GM18873 (cell line): ENCODE measurements at regions not wholly inside any gene's neighbourhood (a gene's known extent, or its start where the extent isn't known, plus 50 kb on each side); places are given as distances from the start of the nearest gene placed in this dataset.
"Not testable (repeated sequence)": the region's sequence is repeated elsewhere in the genome, so short reads cannot be mapped to it uniquely, and the experiment has no call there.

ENCODE experiments used
- ATAC-seq: cut with Tn5 transposase; IDR thresholded peaks from one replicate; pipeline ENCODE4 v1.9.1; 2021; ENCODE audit warnings: mild to moderate bottlenecking, moderate library complexity, moderate number of reproducible peaks; ENCODE audit not compliant: unreplicated experiment, low FRiP score

DNA sequence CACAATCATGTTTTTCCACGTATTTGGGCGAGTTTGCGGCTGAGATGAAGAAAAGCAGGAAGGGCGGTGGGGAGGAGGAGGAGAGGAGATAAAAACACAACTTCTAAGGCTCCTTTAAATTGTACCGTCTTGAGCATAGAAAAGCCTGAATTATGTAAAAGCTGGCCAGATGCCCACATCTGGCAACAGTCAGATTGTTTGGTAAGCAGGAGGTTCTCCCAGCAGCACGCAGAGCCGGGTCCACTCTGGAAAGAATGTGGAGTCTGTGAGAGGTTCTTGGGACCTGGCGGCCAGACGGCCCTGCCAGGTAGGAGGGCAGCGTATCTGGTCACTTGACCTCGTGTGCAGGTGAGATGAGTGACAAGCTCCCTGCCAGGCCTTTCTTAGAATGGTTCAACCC, 215.3 kb upstream of the APCDD1 start:
- ATAC-seq, result no peak

DNA sequence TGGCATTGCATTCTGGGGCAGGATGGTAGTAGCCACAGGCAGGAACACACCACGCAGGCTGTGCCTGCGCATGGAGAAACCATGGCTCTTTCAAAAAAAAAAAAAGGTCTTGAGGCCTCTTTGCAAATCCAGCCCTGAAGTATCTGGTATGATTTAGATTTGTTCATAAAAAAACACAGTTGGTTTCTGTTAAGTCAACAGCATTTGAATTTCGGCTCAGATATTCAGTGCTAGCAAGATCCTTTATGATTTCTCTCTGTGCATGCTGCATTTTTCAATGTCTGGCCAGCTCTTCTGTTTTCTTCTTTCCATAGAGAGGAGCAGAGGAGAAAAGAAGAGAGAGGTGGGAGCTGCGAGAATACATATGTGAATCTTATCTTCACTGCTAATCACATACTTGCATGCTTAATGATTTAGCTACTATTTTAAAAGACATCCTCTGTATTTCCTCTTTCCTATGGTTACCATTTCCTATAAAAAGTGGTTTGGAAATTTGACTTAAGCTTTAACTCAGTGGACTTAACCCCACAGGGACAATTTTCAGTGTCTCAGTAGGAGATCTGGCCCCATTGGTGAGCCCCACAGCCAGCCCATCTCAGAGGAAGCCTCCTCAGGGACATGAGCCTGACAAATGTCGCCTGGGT, 214.3 kb upstream of the APCDD1 start:
- ATAC-seq, result no peak

DNA sequence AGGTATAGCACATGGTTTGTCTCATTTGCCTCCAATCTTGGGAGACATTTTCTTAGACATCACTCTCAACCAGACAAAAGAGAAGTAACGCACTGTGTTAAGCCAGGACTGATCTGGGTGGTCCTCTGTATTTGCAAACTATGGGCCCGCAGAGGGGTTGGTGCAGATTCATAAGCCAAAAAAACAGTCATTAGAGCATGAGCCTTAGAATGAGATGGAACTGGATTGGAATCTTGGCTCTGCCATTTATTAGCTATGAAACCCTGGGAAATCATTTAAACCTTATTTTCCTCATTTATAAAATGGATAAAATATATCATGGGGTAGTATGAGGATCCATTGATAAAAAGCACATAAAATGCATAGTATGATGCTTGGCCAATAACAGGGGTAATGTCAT, 213.5 kb upstream of the APCDD1 start:
- ATAC-seq, result no peak

DNA sequence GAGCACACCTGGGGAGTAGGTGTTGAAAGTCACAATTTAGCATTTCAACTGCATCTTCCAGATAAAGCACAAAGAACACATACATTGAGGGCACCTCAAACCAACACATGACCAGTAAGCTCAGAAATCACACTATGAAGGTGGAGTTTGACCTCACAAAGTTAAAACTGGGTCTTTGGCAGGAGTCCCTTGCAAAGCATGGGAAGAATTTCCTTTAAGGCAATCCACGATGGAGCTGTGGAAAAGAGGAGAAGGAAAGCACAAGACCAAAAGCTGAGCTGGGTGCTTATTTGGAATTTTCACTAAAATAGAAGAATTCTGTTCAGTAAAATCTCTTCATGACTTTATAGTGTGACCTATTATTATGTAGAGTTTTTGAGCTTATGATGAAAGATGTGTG, 212.9 kb upstream of the APCDD1 start:
- no peak for ATAC-seq

DNA sequence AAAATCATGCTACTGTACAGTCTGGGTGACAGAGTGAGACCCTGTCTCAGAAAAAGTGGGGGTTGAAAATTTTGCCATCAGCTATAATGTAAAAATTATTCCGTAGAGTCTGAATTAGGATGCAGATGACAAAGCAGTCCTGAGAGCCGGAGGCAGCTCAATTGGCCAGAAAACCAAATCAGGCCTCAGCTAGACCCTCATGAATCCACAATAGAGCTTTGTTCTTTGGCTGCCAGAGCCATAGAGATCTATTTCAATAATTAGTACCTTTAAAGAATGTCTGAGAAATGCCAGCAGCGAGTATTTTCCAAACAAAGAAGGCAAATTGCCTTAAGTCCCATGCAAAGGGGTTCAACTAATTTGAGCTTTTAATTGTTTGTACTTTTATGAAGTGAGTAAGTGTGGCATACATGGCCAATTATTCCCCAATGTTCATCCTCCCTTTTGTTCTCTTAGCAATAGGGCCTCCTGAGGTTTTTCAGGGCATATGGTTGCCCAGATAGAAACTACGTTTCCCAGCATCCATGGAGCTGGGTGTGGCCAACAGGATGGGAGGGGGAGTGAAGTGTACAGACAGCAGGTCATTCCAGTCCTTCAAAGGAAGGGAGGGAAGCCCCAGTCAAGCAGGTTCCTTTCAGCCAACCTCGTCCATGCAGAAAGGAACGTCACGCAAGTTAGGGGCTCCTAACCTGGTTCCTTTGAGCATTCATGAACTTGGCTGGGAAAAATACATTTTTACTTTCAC, 211.3 kb upstream of the APCDD1 start:
- no peak for ATAC-seq

DNA sequence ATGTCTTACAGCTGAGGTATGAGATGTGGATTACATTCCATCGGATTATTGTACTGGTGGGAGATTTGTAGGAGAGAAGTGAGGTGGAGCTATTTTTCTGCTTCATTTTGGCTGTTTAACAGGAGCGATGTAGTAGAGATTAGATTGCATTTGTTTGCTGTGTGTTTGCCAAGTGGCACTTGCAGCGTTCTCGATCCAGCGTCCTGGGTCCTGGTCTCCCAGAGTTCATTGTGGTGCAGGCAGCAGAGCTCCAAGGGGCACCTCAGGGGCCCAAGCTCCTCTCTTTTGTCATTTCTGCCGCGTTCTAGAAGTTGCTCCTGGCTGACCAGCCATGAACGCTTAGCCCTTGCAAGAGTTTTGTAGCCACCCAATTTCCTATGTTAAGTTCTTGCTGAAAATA, 210.1 kb upstream of the APCDD1 start:
- ATAC-seq, result no peak

DNA sequence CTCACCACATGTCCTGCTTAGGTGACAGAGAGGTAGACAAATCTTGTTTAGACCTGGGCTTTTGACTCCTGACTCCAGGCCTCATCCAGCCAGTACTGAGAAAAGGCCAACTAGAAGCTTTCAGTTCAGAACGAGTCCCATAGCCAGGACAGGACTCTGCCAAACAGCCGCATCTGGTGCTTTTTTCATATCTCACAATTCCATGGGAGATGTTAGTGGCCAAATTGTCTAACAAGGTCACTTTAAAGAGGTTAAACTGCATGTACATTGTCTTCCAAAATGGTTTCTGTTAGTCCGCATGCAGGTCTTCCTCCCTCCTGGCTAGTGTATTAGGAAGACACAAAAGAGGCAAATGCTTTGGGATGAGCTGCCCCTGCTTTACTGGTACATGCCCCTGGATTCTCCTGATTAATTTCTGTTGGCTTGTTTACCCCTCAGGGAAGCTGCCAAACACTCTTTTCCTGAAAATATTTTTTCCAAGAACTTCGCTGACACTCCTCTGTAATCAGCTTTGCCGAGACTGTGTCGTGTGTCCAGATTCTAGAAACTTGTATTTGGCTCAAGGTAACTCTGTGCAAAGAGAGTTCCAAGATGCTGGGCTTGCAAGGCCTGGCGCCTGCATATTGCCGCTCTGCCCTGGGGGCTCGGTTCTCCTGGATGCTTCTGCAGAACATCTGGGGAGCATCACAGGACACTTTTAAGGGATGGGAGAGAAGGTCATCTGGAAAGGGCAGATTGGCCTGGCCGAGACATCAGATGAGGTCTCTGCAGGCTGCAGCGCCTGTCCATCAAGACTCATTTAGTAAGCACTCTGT, 209.2 kb upstream of the APCDD1 start:
- no peak for ATAC-seq

DNA sequence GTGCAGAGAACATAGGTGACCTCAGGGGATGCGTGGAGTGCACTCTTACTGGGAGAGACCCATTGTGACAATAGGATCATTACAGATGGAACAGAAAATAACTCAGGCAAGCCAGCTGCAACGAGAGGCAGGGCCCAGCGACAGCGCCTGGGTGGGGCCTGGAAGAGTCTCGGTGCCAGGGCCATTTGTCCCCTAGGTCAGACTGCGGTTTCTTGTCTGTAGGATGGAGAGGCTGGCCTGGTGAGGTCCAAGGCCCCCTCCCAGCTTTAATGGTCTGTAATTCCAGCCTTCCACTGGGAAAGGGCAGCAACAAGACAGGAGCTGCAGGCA, 208.6 kb upstream of the APCDD1 start:
- no peak for ATAC-seq

DNA sequence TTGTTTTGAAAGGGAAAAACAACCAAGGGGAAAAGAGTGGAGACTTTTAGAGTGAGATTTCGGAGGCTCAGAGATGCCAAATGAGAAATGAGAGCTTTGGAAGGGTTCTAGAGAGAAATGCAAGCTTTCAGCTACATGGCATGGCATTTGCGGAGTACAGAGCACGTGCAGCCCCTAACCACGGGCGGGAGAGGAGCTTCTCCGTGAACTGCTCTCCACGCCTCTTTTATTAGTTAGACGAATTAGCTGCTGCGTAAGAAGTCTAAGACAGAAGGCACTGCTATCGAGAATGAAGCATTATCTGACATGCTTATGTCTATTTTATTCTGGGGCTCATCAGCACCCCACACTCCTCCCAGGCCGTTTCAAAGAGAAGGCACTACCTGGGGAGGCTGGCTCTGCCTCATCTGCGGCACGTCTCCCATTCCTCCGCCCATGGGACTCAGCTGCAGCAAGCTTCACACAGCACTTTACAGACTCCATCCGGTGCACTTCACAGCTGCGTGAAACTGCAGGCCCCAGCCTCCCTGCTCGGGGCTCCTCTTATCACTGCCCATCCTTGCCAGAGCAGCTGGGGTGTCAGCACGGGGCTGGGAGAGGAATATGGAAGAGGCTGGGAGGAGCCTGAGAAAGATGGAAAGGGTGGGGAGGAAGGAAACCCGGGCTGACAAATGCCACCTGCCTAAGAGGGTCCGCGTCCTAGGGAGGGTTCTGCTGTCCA, 207.3 kb upstream of the APCDD1 start:
- no peak for ATAC-seq

DNA sequence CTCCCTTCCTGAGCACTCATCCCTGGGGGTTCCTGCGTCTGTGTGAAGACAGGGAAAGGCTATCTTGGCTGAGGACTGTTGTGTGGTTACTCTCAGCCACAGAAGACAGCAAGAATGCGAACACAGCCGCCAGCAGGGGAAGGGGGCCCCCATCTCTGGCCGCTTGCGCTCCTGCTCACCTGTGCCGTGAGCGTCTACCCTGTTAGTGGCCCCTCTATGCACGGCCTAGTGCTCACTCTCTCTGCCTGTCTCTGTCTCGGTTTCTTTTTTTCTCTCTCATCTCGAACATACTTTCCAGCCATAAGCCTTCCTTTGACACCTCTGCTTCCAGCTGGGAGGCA, 206.7 kb upstream of the APCDD1 start:
- no peak for ATAC-seq

DNA sequence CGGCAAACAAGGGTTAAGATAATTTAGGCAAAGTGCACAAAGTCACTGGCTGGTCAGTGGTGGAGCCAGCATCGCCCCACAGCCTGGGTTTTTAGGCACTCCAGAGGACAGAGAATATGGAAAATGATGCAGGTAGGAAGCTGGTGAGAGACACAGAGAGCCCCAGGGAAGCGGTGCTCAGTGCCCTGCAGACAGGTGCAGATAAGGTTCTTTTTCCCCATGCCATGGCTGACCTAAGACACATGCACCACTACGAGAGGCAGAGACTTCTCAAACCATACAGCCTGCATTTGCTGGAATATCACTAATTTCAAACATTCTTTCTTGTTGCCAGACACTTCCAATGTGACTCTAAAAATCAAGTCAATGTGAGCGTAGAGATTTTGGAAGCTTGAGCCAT, 205.7 kb upstream of the APCDD1 start:
- no peak for ATAC-seq

DNA sequence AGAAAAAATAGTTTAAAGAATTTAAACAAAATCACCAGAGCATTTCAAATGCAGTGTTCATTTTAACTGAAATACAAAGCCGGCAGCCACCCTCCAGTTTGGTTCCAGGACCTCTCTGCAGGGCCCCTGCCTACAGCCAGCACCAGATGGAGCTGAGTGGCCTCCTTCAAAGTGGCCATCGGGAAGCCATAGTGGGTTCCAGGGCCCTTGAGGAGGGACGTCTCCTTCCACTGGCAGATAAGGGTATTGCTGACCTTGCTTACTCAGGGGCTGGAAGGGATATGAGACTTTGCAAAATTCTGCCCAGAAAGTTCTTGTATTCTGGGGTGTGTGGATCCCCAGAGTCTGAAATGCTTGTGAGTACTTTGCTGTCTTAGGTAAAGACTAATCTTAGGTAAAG, 205.2 kb upstream of the APCDD1 start:
- ATAC-seq, result no peak

DNA sequence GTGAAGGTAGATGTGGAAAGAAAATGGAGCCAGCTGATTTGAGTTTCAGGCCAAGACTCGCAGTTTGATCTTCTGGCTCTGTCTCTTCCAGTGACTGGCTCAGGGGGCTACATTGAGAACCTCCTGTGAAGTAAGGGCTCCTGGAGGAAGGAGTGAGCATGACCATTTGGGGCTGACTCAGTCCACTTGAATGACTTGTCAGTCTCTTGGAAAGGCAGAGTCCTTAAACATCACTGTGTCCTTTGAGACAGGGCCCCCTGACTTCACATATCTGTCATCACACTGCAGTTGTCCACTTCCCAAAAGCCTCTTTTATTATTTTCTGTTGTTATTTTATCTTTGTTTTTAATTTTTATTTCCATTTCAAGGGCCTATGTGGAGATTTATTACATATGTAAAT, 204.6 kb upstream of the APCDD1 start:
- ATAC-seq, result no peak

DNA sequence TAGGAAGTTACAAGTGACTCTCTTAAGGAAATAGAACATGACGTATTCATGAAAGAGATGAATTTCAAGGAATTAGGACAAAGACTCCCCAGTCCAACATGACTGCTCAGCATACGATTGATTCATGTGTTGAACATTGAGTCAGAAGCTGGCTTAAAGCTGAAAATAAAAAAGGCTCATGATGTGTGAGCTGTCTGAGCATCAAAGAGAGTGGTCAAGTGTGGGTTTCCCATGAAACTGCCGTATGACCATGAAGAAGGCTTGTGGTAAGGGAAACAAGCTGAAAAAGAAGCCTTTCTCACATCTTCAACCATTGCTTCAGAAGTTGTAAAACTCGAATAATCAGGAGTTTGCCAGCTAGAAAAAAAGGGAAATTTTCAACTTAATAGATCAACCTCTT, 201.9 kb upstream of the APCDD1 start:
- ATAC-seq, result no peak

DNA sequence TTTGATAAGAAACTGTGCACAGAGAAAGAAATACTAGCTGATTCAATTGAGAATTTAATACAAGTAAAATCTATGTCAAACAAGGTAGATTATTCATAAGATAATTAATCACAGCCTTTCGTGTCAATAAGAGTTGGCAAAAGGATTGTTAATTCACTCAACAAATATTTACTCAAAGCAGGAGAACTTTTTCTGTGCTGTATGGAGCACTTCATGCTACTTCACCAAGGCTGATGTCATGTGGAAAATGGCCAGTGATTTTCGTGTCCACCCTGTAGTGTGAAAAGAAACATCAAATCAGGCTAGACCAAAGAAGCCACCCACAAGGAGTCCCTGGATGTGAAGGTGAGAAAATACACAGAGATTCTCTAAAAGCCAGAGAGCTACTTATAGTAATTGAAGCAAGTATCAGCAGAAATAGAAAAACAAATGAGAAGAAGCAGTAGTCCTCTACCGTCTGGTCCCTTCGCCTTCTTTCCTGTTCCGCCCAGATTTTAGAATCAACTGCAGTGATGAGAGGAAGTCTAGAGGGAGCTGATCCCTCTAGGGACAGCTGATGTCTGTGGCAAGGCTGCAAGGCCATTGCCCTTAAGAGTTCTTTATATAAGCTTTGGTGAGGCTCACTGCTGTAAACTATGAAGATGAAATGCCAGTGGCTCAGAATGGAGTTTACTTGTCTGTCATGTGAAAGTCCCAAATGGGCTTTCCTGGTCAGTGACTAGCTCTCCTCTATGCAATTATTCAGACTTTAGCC, 201.3 kb upstream of the APCDD1 start:
- ATAC-seq, result no peak

DNA sequence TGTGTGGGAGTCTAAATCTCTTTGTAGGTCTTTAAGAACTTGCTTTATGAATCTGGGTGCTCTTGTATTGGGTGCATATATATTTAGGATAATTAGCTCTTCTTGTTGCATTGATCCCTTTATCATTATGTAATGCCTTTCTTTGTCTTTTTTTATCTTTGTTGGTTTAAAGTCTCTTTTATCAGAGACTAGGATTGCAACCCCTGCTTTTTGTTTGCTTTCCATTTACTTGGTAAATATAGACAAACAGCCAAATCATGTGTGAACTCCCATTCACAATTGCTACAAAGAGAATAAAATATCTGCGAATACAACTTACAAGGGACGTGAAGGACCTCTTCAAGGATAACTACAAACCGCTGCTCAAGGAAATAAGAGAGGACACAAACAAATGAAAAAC, 198.2 kb upstream of the APCDD1 start:
- not testable (repeated sequence) for ATAC-seq

DNA sequence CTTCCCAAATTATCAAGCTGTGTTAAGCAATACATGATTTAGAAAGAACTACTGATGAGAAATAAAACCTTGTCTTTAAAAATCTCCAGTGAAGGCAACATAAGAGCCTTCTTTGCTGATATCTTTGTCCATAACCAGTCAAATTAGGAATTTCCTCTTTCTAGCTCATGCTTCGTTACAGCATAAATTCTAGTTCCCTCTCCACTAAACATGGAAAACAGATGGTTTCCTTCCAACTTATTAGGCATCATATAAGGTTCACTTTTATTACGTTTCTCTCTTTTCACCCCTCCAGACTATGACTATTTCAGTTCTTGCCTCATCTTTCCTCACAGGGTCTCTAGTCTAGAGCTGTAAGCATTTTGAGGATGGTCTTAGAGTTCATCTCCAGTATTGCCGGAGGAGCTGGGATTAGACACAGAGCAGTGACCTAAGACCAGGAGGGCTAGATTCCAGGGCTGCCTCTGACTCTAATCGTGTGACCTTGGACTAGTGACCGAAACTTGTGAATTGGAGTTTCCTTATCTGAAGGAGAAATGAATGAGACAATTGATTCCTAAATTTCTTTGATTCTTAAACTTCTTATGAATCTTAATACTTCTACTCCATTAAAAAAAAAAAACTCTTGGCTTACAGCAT, 195.5 kb upstream of the APCDD1 start:
- ATAC-seq, result no peak

DNA sequence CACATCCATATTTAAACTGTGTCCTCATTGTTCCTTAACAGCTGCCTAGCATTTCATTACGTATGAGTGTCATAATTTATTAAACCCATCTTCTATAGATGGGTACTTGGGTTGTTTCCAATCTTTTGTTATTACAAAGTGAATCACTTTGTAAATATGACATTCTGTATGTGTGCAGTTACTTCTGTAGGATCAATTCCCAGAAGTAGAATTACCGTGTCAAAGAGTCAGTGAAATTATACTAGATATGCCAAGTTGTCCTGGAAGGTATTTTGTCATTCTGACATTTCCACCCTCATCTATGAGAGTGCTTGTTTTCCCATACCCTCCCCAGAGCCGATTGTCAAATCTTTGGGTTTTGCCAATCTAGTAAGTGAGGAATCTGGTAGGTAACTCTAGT, 194.5 kb upstream of the APCDD1 start:
- no peak for ATAC-seq

DNA sequence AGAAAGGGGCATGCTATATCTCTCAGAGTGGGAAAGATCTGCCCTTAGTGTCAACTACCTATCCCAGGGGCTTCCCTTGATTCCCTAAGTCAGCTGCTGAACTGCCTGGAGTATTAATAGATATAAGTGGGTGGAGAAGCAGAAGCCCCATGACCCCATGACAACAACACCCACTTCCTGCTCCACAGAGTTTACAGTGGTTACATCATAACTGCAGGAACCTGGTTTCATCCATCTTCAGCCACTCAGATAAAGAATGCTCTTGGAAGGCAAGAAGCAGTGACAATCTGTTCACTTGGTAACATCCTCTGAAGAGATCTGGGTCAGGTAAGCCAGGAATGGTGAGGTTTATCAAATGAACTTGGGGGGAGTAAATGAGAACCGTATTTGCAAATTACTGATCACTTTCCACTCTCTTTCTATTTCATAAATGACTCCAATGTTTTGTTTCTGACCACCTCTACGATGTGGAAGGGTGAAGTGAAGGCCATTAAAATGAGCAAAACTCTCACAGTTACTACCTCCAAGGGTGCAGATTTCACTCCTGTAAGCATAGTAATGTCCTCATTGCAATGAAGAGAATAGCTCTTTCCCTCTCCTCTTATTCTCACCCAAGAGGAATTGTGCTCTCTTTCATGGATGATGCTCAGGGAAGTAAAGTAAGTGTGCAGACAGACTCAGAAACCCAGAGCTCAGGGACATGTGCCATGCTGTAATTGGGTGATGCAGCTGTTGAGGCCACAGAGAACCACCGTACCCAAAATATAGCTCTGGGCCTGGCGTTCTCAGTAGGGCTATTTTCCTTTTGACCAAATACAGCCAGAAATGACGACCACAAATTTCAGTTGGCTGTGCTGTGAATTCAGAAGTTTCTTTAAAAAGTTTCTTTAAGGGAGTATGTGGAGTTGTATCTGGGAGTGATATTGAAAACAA, 192.8 kb upstream of the APCDD1 start:
- ATAC-seq, result no peak
